IMR-90 (cell line): ENCODE measurements at regions not wholly inside any gene's neighbourhood (a gene's known extent, or its start where the extent isn't known, plus 50 kb on each side); places are given as distances from the start of the nearest gene placed in this dataset.

Experiments used
- ATAC-seq: fragments of 200-7000 bp; cut with Tn5 transposase; 2 replicates; pipeline ENCODE4 v1.9.1; 2020; ENCODE audit warnings: low read depth, mild to moderate bottlenecking, moderate library complexity
- BruUV-seq: library from RNA; stranded (reverse); fragments of 400-500 nt; replicated peaks from 2 replicates; lab custom pipeline; 2021; lab: Mats Ljungman, UMichigan
- CTCF ChIA-PET: fragments of 300-600 bp; formaldehyde crosslinking; extraction: SDS; loops from one replicate; lab custom pipeline; 2021; ENCODE audit warnings: antibody characterized with exemption; lab: Yijun Ruan, JAX
- POLR2A ChIA-PET: fragments of 300-600 bp; sonication (Branson Sonifier 250); formaldehyde crosslinking; loops from one replicate; lab custom pipeline; 2022; ENCODE audit warnings: antibody characterized with exemption; ENCODE audit not compliant: unreplicated experiment; lab: Charles Lee
- DNase-seq: peaks from one replicate; pipeline ENCODE4 v3.0.0; 2013
- H2AFZ ChIP-seq: replicated peaks from 2 replicates; pipeline ENCODE3; 2013; ENCODE audit warnings: low read length, mild to moderate bottlenecking; ENCODE audit not compliant: poor library complexity
- H2AK5ac ChIP-seq: 2 replicates; pipeline ENCODE4 v1.6.1; 2013; ENCODE audit warnings: low read depth, low read length, inconsistent platforms
- H2AK9ac ChIP-seq: replicated peaks from 2 replicates; pipeline ENCODE3; 2013; ENCODE audit warnings: mild to moderate bottlenecking, low read depth, low read length, moderate library complexity; ENCODE audit not compliant: poor library complexity
- H2BK120ac ChIP-seq: 2 replicates; pipeline ENCODE4 v1.6.1; 2013; ENCODE audit warnings: low read depth, low read length, inconsistent platforms
- H2BK15ac ChIP-seq: 3 replicates; pipeline ENCODE4 v1.6.1; 2013; ENCODE audit warnings: low read depth, low read length, inconsistent platforms
- H2BK20ac ChIP-seq: 2 replicates; pipeline ENCODE4 v1.6.1; 2013; ENCODE audit warnings: low read depth, mild to moderate bottlenecking, inconsistent platforms, low read length, moderate library complexity
- H2BK5ac ChIP-seq: 2 replicates; pipeline ENCODE4 v1.6.1; 2013; ENCODE audit warnings: mild to moderate bottlenecking, low read depth, low read length, inconsistent platforms; ENCODE audit not compliant: poor library complexity, severe bottlenecking
- H3K14ac ChIP-seq: replicated peaks from 2 replicates; pipeline ENCODE4 v1.6.1; 2013; ENCODE audit warnings: low read depth, low read length, inconsistent platforms
- H3K18ac ChIP-seq: 2 replicates; pipeline ENCODE4 v1.6.1; 2013; ENCODE audit warnings: low read depth, low read length, control low read depth
- H3K23ac ChIP-seq: 2 replicates; pipeline ENCODE4 v1.6.1; 2013; ENCODE audit warnings: low read depth, low read length, inconsistent platforms
- H3K27ac ChIP-seq: 2 replicates; pipeline ENCODE4 v1.5.1; 2013; ENCODE audit warnings: mild to moderate bottlenecking, control low read depth, low read length; ENCODE audit not compliant: insufficient read depth
- H3K27me3 ChIP-seq: 2 replicates; pipeline ENCODE4 v1.6.1; 2013; ENCODE audit warnings: low read length; ENCODE audit not compliant: control insufficient read depth, insufficient read depth
- H3K36me3 ChIP-seq: 2 replicates; pipeline ENCODE4 v1.6.1; 2013; ENCODE audit warnings: low read length, mixed read lengths; ENCODE audit not compliant: control insufficient read depth, insufficient read depth
- H3K4ac ChIP-seq: 2 replicates; pipeline ENCODE4 v1.6.1; 2013; ENCODE audit warnings: low read depth, low read length, inconsistent platforms
- H3K4me1 ChIP-seq: 2 replicates; pipeline ENCODE4 v1.6.1; 2013; ENCODE audit warnings: low read length, mixed read lengths; ENCODE audit not compliant: control insufficient read depth, insufficient read depth
- H3K4me2 ChIP-seq: 2 replicates; pipeline ENCODE4 v1.6.1; 2013; ENCODE audit warnings: low read depth, mild to moderate bottlenecking, control low read depth, low read length, moderate library complexity
- H3K4me3 ChIP-seq: 2 replicates; pipeline ENCODE4 v1.5.1; 2013; ENCODE audit warnings: low read depth, mild to moderate bottlenecking, control low read depth, low read length, moderate library complexity; ENCODE audit not compliant: insufficient read depth
- H3K56ac ChIP-seq: 2 replicates; pipeline ENCODE4 v1.6.1; 2013; ENCODE audit warnings: low read length, inconsistent platforms; ENCODE audit not compliant: insufficient read depth; ENCODE audit errors: extremely low read depth
- H3K79me1 ChIP-seq, 2 experiments: 2 replicates each; pipeline ENCODE4 v1.6.1; 2013; ENCODE audit warnings: low read length in 2 of 2, inconsistent platforms in 1 of 2, low read depth in 1 of 2
- H3K9ac ChIP-seq: 2 replicates; pipeline ENCODE4 v1.6.1; 2013; ENCODE audit warnings: low read depth, low read length, control low read depth
- H3K9me1 ChIP-seq: 2 replicates; pipeline ENCODE4 v1.6.1; 2013; ENCODE audit warnings: low read length, inconsistent platforms; ENCODE audit not compliant: insufficient read depth
- H3K9me3 ChIP-seq: 2 replicates; pipeline ENCODE4 v1.6.1; 2013; ENCODE audit warnings: low read length; ENCODE audit not compliant: control insufficient read depth, insufficient read depth
- H4K20me1 ChIP-seq: 2 replicates; pipeline ENCODE4 v1.6.1; 2013; ENCODE audit warnings: low read length, inconsistent platforms; ENCODE audit not compliant: insufficient read depth
- H4K5ac ChIP-seq: 2 replicates; pipeline ENCODE4 v1.6.1; 2013; ENCODE audit warnings: mild to moderate bottlenecking, low read depth, low read length, control low read depth
- H4K8ac ChIP-seq, 2 experiments: 2 replicates each; pipeline ENCODE4 v1.6.1; 2013; ENCODE audit warnings: low read depth in 2 of 2, low read length in 2 of 2, control low read depth in 1 of 2, inconsistent platforms in 1 of 2
- H4K91ac ChIP-seq: 2 replicates; pipeline ENCODE4 v1.6.1; 2013; ENCODE audit warnings: low read depth, low read length, inconsistent platforms; ENCODE audit not compliant: insufficient read depth
- BHLHE40 ChIP-seq: fragments of 150-350 bp; IDR thresholded peaks from 2 replicates; pipeline ENCODE4 v1.6.1; 2016; ENCODE audit warnings: mild to moderate bottlenecking, low read depth, low read length
- FOS ChIP-seq: fragments of 150-350 bp; IDR thresholded peaks from 2 replicates; pipeline ENCODE4 v1.6.1; 2016; ENCODE audit warnings: low read depth, low read length
- MXI1 ChIP-seq: IDR thresholded peaks from 2 replicates; pipeline ENCODE4 v1.6.1; 2012; ENCODE audit warnings: low read depth, mild to moderate bottlenecking, low read length, moderate library complexity, borderline replicate concordance
- POLR2A ChIP-seq: IDR thresholded peaks from 2 replicates; pipeline ENCODE4 v1.6.1; 2012; ENCODE audit warnings: mild to moderate bottlenecking, low read depth, low read length
- RCOR1 ChIP-seq: IDR thresholded peaks from 2 replicates; pipeline ENCODE4 v1.6.1; 2012; ENCODE audit warnings: mild to moderate bottlenecking, low read length, improper control_type of control experiment; ENCODE audit not compliant: insufficient replicate concordance
- WGBS, 2 experiments: methylation state at CpG; one replicate each; pipeline versions ENCODE4 v1.1.5 to v1.1.7; 2013; ENCODE audit warnings: missing lambda C conversion rate in 2 of 2; ENCODE audit not compliant: insufficient read length in 1 of 2; ENCODE audit errors: extremely low coverage in 2 of 2; 5-methylcytosine and 5-hydroxymethylcytosine counted together
- dilution Hi-C: fragments of 300-500 bp; cut with HindIII; formaldehyde crosslinking; loops from one replicate; pipeline ENCODE4 v1.14.3; 2018; ENCODE audit warnings: low sequenced_read_pairs; ENCODE audit not compliant: unreplicated experiment
- in situ Hi-C: fragments of 300-500 bp; cut with MboI; formaldehyde crosslinking; loops from 3 replicates; pipeline ENCODE4 v1.14.3; 2019; ENCODE audit warnings: low sequenced_read_pairs, inconsistent platforms, mixed read lengths
- intact Hi-C: fragments of 100-400 bp; cut with micrococcal nuclease; formaldehyde crosslinking; loops from 2 replicates; pipeline ENCODE4 v1.10.0; 2022
- TF ChIP-seq, protein P1 (sequence below): conservative IDR thresholded peaks from 2 replicates; pipeline ENCODE4 v1.5.1; 2012; ENCODE audit warnings: mild to moderate bottlenecking, low read depth, low read length, improper control_type of control experiment

DNA sequence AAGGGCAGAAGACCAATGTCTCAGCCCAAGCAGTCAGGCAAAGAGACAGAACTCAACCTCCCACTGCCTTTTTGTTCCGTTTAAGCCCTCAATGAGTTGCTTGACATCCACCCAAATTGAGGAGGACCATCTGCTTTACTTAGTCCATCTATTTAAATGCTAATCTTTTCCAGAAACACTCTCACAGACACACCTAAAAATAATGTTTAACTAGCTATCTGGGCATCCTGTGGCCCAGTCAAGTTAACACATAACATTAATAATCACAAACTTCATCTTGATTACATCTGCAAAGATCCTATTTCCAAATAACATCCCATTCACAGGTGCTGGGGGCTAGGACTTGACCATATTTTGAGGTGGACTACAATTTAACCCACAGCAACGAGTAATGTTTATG is 115.7 kb downstream of the RAB11FIP2 start:
- DNase-seq, result no peak
- Histone ChIP-seq H3K79me1 (no peaks in the 10 kb centered on the region), H3K23ac (no peak overlapping the region), H2AK9ac (no peak overlapping the region), H3K4ac (no peak overlapping the region), H3K4me3 (no peak overlapping the region), H2BK5ac (no peak overlapping the region), H3K9me1 (no peaks in the 10 kb centered on the region), H3K18ac (no peak overlapping the region), H3K9me3 (no peaks in the 10 kb centered on the region), H3K4me1 (no peaks in the 10 kb centered on the region), H3K56ac (no peak overlapping the region), H3K9ac (no peak overlapping the region), H2BK120ac (no peak overlapping the region), H2BK15ac (no peak overlapping the region), H3K14ac (no peak overlapping the region), H4K5ac (no peak overlapping the region), H2AK5ac (no peak overlapping the region), H3K27ac (no peak overlapping the region), H4K91ac (no peak overlapping the region), H4K8ac (no peak overlapping the region), H3K27me3 (no peaks in the 10 kb centered on the region), H3K4me2 (no peak overlapping the region), H4K20me1 (no peaks in the 10 kb centered on the region), H2BK20ac (no peak overlapping the region), H3K36me3 (no peaks in the 10 kb centered on the region), H2AFZ (no peak overlapping the region)
- CTCF ChIA-PET, result interaction anchor here (0.7 kb wide), 1 partner anchor 650 kb away, joined by 3 read pairs; no protein-coding TSS in a partner anchor
- in situ Hi-C loops (no loop called here), dilution Hi-C loops (no loop called here), intact Hi-C loops (no loop called here)
- 38% methylated on average over 1 of the region's 2 CpGs; no CpG with 5 or more reads in 1 of the 2 experiments for WGBS, 2 experiments
- TF ChIP-seq POLR2A (no peak), RCOR1 (no peak), FOS (no peak), MXI1 (no peak), BHLHE40 (no peak)
- TF ChIP-seq, protein P1, sequence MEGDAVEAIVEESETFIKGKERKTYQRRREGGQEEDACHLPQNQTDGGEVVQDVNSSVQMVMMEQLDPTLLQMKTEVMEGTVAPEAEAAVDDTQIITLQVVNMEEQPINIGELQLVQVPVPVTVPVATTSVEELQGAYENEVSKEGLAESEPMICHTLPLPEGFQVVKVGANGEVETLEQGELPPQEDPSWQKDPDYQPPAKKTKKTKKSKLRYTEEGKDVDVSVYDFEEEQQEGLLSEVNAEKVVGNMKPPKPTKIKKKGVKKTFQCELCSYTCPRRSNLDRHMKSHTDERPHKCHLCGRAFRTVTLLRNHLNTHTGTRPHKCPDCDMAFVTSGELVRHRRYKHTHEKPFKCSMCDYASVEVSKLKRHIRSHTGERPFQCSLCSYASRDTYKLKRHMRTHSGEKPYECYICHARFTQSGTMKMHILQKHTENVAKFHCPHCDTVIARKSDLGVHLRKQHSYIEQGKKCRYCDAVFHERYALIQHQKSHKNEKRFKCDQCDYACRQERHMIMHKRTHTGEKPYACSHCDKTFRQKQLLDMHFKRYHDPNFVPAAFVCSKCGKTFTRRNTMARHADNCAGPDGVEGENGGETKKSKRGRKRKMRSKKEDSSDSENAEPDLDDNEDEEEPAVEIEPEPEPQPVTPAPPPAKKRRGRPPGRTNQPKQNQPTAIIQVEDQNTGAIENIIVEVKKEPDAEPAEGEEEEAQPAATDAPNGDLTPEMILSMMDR, result no peak
- ATAC-seq, result no peak
- POLR2A ChIA-PET, result no interaction called here
- no TSS peak for BruUV-seq
